Urinary bladder (tissue), 3 donors: ENCODE measurements at regions not wholly inside any gene's neighbourhood (a gene's known extent, or its start where the extent isn't known, plus 50 kb on each side); places are given as distances from the start of the nearest gene placed in this dataset.
"Not testable (repeated sequence)": the region's sequence is repeated elsewhere in the genome, so short reads cannot be mapped to it uniquely, and the experiment has no call there.

ENCODE experiments used
- DNase-seq: peaks from one replicate; pipeline ENCODE4 v3.0.0-alpha.2; 2015; ENCODE audit errors: extremely low spot score
- H3K27ac ChIP-seq: one replicate; pipeline ENCODE4 v1.5.1; 2013; ENCODE audit warnings: low read depth, mild to moderate bottlenecking, moderate library complexity
- H3K36me3 ChIP-seq: one replicate; pipeline ENCODE4 v1.6.1; 2013; ENCODE audit warnings: mild to moderate bottlenecking, moderate library complexity; ENCODE audit not compliant: insufficient read depth
- H3K4me1 ChIP-seq: one replicate; pipeline ENCODE4 v1.6.1; 2013; ENCODE audit warnings: mild to moderate bottlenecking, moderate library complexity; ENCODE audit not compliant: insufficient read depth
- H3K4me3 ChIP-seq: one replicate; pipeline ENCODE4 v1.5.1; 2013; ENCODE audit warnings: low read depth, low read length
- WGBS: extraction: QIAGEN DNeasy Blood & Tissue Kit; methylation state at CpG from one replicate; pipeline ENCODE4 v1.1.7; 2013; 5-methylcytosine and 5-hydroxymethylcytosine counted together
- donor health status: healthy with polysubstance abuse.
- donor health status: healthy.

- Histone ChIP-seq H3K4me1 (no peaks in the 10 kb centered on the region), H3K27ac (no peak overlapping the region), H3K4me3 (no peak overlapping the region), H3K36me3 (no peaks in the 10 kb centered on the region)
- no peak for DNase-seq
- 23% methylated on average over 10 of the region's 10 CpGs for WGBS
Measured at GRCh38 chr16:51243936-51244436, 92.9 kb upstream of the SALL1 start.

- WGBS: 79% methylated on average over 3 of the region's 3 CpGs
- DNase-seq: no peak
- H3K4me1 ChIP-seq: no peaks in the 10 kb centered on the region
- no peaks in the 10 kb centered on the region for H3K36me3 ChIP-seq
- no peak overlapping the region for H3K27ac ChIP-seq
- no peak overlapping the region for H3K4me3 ChIP-seq
Measured at GRCh38 chr16:51242296-51242994, 91.4 kb upstream of the SALL1 start.

GRCh38 chr16:51239196-51239595, 88.1 kb upstream of the SALL1 start:
- Histone ChIP-seq H3K27ac (no peak overlapping the region), H3K36me3 (no peaks in the 10 kb centered on the region), H3K4me1 (no peaks in the 10 kb centered on the region), H3K4me3 (no peak overlapping the region)
- 83% methylated on average over 2 of the region's 2 CpGs for WGBS
- no peak for DNase-seq

GRCh38 chr16:51237861-51238378, 86.8 kb upstream of the SALL1 start:
- no peaks in the 10 kb centered on the region for H3K4me1 ChIP-seq
- 28% methylated on average over 6 of the region's 6 CpGs for WGBS
- no peaks in the 10 kb centered on the region for H3K36me3 ChIP-seq
- H3K4me3 ChIP-seq: no peak overlapping the region
- H3K27ac ChIP-seq: no peak overlapping the region
- DNase-seq: no peak

GRCh38 chr16:51237207-51237606, 86.1 kb upstream of the SALL1 start:
- Histone ChIP-seq H3K27ac (no peak overlapping the region), H3K4me1 (no peaks in the 10 kb centered on the region), H3K4me3 (no peak overlapping the region), H3K36me3 (no peaks in the 10 kb centered on the region)
- 64% methylated on average over 2 of the region's 2 CpGs for WGBS
- DNase-seq: no peak

GRCh38 chr16:51236583-51236982, 85.5 kb upstream of the SALL1 start:
- DNase-seq: no peak
- Histone ChIP-seq H3K4me3 (no peak overlapping the region), H3K4me1 (no peaks in the 10 kb centered on the region), H3K36me3 (no peaks in the 10 kb centered on the region), H3K27ac (no peak overlapping the region)
- WGBS: 12% methylated on average over 3 of the region's 3 CpGs

GRCh38 chr16:51231702-51232101, 80.6 kb upstream of the SALL1 start:
- H3K27ac ChIP-seq: no peak overlapping the region
- 70% methylated on average over 4 of the region's 4 CpGs for WGBS
- H3K4me1 ChIP-seq: no peaks in the 10 kb centered on the region
- DNase-seq: no peak
- no peak overlapping the region for H3K4me3 ChIP-seq
- no peaks in the 10 kb centered on the region for H3K36me3 ChIP-seq

GRCh38 chr16:51230035-51230434, 79.0 kb upstream of the SALL1 start:
- DNase-seq, H3K4me3 ChIP-seq, H3K36me3 ChIP-seq, H3K27ac ChIP-seq, H3K4me1 ChIP-seq: not testable (repeated sequence)
- 86% methylated on average over 1 of the region's 1 CpG for WGBS

- H3K4me1 ChIP-seq: no peaks in the 10 kb centered on the region
- 68% methylated on average over 8 of the region's 8 CpGs for WGBS
- DNase-seq: no peak
Measured at GRCh38 chr16:51228097-51228659, 77.1 kb upstream of the SALL1 start.

GRCh38 chr16:51225878-51226277, 74.8 kb upstream of the SALL1 start:
- Histone ChIP-seq H3K36me3 (no peaks in the 10 kb centered on the region), H3K27ac (no peak overlapping the region), H3K4me3 (no peak overlapping the region), H3K4me1 (no peaks in the 10 kb centered on the region)
- no peak for DNase-seq
- WGBS: 67% methylated on average over 6 of the region's 6 CpGs

More at GRCh38 chr16:51228097-51228659, 77.1 kb upstream of the SALL1 start:
- no peak overlapping the region for H3K4me3 ChIP-seq
- H3K36me3 ChIP-seq: no peaks in the 10 kb centered on the region
- H3K27ac ChIP-seq: no peak overlapping the region

GRCh38 chr16:51224317-51224716, 73.2 kb upstream of the SALL1 start:
- no peak overlapping the region for H3K27ac ChIP-seq
- WGBS: 92% methylated on average over 2 of the region's 2 CpGs
- H3K4me1 ChIP-seq: no peaks in the 10 kb centered on the region
- DNase-seq: no peak
- no peak overlapping the region for H3K4me3 ChIP-seq
- H3K36me3 ChIP-seq: no peaks in the 10 kb centered on the region

- H3K4me1 ChIP-seq: no peaks in the 10 kb centered on the region
- H3K36me3 ChIP-seq: no peaks in the 10 kb centered on the region
- WGBS: 80% methylated on average over 6 of the region's 6 CpGs
- H3K27ac ChIP-seq: no peak overlapping the region
- no peak overlapping the region for H3K4me3 ChIP-seq
- DNase-seq: no peak
Measured at GRCh38 chr16:51222016-51222415, 70.9 kb upstream of the SALL1 start.

GRCh38 chr16:51211148-51211547, 60.1 kb upstream of the SALL1 start:
- Histone ChIP-seq H3K27ac (no peak overlapping the region), H3K36me3 (no peaks in the 10 kb centered on the region), H3K4me3 (no peak overlapping the region), H3K4me1 (no peaks in the 10 kb centered on the region)
- WGBS: 70% methylated on average over 2 of the region's 2 CpGs
- no peak for DNase-seq

GRCh38 chr16:51210087-51210486, 59.0 kb upstream of the SALL1 start:
- Histone ChIP-seq H3K36me3 (no peaks in the 10 kb centered on the region), H3K4me3 (no peak overlapping the region), H3K4me1 (no peaks in the 10 kb centered on the region), H3K27ac (no peak overlapping the region)
- 62% methylated on average over 2 of the region's 2 CpGs for WGBS
- no peak for DNase-seq
